NCI-H1105 treated with DMSO at 0.1 percent for 48 hours (cell line): ENCODE measurements at regions not wholly inside any gene's neighbourhood (a gene's known extent, or its start where the extent isn't known, plus 50 kb on each side); places are given as distances from the start of the nearest gene placed in this dataset.
"Not testable (repeated sequence)": the region's sequence is repeated elsewhere in the genome, so short reads cannot be mapped to it uniquely, and the experiment has no call there.

ENCODE experiments used
- DNase-seq: peaks from one replicate; lab custom pipeline; 2025; lab: John Stamatoyannopoulos, UW

DNA sequence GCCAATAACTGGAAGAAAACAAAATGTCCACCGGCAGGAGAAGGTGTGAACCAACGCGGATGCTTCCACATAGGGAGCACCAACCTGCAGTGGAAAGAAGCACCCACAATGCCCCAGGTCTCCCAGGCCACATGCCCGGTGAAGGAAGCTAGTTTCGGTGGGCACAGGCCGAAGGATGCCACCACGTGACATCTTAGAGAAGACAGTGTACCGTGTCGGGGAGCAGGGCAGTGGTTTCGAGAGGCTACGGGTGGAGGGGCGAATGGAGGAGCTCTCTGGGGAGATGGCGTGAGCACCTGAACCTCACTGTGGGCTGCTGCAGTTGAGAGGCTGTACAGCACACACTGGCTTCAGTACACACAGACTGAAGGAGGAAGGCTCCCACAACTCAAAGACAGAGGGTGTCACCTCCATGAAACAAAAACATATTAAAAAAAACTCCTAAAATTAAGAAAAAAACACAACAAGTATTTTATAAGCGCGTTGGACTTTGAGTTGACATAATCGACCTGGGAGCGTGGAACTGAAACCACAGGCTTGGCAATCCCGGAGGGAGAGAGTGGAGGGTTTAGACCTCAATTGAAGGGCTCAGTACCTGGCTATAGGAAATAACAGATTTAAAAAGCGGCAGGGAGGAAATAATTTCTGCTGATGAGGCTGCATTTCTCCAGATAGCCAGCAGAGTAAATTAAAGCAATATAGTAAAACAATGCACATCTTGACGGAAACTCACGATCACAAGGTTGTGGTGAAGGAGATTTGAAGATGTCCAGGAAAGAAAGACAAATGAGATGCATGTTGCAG, 160.1 kb downstream of the RTP5 start:
- DNase-seq: no peak

DNA sequence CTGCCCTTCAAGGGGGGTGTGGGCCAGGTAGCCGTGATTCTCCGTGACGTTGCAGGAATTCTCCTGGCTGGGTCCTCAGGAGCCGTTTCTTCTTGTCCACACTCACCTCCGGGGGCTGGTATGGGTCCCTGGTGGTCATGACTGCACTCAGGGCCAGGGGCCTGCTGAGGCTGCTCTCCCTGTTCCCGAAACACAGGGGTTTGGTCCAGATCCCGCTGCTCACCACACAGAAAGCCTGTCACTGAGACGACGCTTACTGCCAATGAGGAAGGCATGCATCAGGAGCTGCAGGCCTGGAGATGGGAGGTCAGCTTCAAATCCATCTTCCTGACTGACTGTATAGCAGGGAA, 160.7 kb downstream of the RTP5 start:
- DNase-seq: no peak

DNA sequence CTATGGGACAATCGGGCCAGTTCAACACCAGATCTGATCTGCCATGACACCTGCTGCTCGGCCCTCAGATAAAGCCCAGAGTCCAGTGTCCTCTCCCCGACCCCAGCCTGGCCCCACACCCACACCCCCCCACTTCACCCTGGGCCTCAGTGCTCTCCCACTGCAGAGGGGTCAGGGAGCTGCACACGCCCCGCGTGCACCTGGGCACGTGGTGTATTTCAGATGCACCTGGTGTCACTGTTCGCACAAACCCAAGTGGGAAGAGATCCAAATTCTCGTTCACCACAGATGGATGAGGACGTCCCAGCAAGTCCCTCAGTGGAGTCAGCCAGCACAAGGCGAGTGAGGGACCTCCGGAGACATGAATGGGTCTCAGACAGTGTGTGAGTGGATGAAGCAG, 161.3 kb downstream of the RTP5 start:
- DNase-seq: no peak

DNA sequence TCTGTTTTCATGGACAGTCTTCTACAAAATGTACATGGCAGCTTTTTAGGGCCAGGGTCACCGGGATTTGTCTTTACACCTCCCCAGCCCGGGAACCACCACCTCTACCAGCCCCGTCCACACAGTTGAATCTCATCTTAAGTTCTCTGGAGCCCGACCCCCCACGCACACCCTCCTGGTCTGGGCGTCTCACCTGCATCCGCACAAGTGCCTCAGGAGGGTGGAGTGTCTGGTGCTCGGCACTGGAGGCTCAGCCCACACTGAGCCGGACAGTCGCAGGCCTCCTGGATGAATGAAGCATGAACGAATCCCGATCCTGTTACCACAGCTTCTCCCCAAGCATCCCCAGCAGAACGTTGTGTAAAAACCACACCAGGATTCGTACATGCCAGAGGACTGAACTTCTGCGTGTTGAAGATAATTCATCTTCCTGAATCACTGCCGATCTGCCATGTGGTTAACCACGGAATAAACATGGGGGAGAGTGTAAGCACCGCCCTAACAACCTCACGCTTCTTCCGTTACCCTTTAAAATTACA, 162.0 kb downstream of the RTP5 start:
- no peak for DNase-seq

DNA sequence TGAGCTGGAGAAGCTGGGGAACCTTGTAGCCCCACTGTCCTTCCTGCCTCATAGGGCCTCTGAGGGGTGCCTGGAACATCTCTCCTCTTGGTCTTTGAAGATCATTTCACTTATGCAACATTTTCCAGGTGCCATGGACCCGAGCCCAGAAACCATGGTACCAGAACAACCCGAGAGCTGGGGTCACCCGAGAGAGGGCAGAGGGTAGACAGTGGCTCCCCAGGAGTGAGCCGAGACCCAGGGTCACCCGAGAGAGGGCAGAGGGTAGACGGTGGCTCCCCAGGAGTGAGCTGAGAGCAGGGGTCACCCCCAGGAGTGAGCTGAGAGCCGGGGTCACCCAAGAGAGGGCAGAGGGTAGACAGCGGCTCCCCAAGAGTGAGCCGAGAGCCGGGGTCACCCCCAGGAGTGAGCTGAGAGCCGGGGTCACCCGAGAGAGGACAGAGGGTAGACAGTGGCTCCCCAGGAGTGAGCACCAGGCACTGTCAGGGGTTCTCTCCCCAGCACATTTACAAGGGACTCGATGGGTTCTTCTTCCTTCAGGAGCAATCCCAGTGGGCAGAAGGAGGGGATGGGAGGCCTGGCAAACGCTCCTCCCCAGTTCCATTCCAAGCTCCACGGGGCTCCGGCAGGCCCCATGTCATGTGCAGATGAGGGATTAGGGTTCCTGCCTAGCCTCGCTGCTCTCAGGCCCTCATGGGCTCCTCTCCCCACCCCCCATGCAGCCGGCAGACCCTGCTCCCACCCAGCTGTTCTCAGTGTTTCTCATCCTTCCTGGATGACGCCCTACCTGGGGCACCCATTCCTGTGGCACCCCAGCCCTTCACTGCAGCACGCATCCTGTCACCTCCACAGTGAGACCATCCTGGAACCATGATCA, 163.5 kb downstream of the RTP5 start:
- DNase-seq: no peak

DNA sequence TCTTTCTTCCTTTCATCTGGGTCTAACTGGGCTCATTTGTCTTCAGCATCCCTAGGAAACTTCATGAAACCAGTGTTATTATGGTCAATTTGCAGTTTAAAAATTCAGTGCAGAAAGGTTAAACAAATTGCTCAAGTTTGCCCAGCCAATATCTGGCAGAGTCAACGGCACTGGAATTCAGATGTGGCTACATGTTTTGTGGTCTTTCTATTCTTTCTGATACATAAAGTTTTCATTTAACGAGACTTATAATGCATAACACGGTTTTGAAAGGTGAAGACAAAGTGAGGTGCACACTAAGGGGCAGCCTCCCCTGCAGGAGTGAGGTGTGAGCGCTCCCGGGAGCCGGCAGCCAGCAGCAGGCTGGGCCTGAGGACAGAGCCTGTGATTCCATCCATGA, 164.6 kb downstream of the RTP5 start:
- no peak for DNase-seq

DNA sequence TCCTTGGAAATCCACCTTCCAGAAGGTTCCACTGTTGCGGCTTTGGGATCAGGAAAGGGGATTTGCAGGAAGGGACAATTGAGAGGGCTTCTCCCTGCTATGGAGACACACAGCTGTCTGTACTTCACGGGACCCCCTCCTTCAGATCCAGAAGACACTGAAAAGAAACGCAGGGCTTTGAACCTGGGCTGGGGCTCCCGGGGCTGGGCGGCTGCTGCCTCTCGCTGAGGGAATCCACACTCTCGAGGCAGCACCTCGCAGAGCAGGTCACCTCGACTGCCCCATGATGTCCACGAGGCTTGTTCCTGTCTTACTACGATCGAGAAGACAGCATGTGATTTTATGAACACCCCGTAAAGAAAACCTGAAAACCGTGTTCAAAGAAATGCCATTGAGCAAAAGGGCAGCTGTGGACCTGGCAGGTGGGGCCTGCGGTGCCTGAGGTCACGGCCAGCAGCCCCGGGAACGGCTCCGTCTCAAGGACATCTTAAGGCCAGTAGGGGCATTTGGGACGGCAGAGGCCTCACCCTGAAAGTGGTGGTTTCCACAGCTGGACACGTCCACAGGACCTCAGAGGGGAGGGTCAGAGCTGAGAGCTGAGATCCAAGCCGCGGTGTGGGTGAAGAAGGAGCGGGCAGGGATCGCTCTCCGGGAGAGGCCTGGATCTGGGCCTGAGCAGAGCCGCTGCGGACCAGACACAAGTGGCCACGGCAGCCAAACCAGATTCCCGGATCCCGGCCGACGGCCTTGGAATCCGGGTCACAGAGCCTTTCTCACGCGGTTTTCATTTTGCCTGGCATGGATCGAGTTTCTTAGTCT, 165.7 kb downstream of the RTP5 start:
- no peak for DNase-seq

DNA sequence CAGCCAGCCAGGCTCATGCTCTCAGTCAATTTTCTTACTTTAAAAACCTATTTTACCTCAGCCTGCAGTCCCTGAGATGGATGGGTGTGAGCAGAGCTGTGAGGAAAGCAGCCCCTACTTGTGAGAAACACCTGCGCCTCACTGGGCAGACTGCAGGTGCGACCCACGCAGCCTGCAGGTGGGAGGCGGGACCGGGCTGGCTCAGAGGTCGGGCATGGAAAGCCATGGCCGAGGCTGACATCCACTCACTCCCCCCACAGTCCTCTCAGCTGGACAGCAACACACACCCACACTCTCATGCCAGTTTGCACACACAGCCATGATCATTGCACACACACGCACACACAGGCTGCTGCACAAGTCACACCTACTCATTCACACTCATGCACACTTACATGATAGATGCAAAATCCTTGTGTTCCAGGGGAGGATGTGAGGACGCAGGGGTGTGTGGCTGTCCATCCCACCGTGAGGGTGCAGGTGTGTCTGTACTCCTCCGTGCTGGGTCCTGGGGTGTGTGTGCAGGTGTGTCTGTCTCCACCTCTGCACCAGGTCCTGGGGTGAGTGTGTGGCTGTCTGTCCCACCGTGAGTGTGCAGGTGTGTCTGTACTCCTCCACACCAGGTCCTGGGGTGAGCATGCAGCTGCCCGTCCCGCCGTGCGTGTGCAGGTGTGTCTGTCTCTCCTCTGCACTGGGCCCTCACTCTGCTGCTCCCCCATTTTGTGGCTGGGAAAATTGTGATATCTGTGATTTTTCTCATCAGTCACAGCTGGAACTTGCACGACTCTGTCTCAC, 166.5 kb downstream of the RTP5 start:
- no peak for DNase-seq

DNA sequence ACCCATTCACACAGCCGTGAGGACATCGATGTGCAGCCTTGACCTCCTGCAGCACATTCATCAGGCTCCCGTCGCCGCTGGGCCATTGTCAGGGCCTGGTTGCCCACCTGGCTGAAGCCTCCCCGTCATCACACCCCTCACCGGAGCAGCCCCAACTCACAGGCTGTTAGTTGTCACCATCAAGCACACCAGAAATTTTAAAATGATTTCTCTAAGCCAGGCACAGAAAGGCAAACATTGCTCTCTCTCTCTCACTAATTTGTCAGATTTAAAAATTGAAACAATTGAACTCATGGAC, 167.1 kb downstream of the RTP5 start:
- DNase-seq: no peak

DNA sequence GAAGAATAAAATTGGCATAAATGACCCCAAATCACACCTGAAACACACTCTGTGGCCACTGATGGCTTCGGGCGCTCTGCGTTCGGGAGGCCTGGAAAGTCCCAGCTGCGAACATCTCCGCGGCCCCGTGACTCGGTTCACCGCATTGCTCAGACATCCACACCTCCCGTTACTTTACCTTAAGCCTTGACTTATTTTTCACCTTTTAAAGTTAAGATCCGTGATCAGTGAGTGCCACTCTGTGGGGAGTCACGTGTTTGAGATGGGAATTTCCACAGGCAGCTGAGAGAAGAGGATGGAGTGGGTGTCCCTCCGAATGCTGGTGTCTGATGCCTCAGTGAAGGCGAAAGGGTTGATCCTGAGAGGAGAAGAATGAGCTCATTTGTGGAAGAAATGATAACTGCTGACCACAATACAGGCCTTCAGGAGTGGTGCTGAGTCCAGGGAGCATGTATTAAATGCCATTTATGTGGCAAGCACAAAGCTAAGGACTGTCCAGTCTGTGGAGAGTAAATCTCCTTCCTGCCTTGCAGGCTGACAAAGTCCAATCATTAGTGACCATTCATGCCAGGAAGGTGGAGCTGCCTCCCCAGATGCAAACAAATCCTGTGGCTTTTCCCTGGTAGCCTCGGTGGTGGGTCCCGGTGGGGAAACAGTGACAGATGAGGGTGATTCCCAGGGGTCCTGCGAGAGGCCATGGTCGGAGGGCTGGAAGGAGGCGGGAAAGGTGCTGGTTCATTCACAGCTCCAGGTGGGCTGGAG, 168.8 kb downstream of the RTP5 start:
- no peak for DNase-seq

DNA sequence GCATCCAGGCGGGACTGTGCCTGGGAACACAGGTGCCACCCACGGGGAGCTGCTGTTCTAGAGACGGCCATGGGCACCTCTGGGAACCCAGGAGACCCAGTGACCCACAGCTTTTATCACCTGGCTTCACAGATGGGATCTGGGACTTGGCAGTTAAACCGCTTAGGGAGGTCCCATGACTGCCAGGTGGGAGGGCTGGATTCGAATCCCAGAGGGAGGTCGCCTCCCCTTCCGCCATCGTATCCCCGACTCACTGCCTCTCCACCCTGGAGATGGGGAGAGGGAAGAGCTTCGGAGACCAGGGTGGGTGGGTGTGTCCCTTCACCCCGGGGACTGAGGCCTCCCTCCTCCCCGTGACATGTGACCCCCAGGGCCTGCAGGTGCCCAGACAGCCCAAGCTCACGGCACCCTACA, 169.4 kb downstream of the RTP5 start:
- DNase-seq: no peak

DNA sequence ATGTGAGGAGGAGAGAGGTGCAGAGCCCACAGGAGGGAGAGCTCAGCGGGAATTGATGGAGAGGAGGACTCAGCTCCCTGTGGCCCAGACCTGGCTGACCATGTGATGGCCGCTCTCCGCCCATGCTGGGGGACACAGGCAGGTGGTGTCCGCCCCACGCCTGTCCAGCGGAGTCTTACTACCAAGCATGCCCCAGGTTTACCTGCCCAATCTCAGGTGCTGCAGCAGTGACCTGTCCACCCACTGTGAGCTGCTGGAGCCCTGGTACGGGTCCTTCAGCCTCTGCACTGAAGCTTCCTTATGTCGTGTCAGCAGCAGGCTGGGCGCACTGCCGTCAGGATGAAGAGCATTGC, 170.8 kb downstream of the RTP5 start:
- no peak for DNase-seq

DNA sequence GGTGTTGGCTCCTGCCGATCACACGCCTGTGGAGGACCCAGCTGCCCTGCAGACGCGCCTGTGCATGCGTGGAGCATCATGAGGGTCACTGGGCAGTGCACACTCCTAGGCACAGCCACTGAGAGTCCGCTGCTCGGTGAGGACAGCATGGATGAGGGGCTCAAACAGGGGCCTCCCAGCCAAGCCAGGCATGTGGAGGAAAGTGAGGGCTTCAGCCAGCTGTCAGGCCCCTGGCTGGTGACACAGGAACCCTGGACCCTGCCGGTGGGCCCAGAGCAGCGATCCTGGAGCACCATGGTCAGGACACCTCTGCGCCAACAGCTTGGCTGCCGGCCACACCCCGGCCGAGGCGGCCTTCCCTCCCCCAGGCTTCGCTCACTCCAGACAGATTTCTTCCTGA, 171.2 kb downstream of the RTP5 start:
- no peak for DNase-seq

DNA sequence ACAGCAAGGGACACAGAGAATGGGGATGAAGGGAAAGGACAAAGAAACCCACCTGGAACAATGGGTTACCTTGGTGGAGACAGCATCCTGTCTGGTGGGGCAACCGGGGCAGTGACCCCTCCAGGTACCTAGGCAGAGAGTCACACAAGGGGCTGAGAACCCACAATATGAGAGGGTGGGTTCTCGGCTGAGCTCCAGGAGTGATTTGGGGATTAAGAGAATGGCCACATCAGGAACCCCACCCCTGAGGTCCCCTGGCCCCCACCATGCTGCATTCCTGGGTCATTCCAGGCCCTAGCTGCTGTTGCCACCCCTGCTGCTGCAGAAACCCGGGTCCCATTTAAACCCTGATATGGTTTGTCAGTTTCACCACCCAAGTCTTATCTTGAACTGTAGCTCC, 172.3 kb downstream of the RTP5 start:
- DNase-seq: no peak

DNA sequence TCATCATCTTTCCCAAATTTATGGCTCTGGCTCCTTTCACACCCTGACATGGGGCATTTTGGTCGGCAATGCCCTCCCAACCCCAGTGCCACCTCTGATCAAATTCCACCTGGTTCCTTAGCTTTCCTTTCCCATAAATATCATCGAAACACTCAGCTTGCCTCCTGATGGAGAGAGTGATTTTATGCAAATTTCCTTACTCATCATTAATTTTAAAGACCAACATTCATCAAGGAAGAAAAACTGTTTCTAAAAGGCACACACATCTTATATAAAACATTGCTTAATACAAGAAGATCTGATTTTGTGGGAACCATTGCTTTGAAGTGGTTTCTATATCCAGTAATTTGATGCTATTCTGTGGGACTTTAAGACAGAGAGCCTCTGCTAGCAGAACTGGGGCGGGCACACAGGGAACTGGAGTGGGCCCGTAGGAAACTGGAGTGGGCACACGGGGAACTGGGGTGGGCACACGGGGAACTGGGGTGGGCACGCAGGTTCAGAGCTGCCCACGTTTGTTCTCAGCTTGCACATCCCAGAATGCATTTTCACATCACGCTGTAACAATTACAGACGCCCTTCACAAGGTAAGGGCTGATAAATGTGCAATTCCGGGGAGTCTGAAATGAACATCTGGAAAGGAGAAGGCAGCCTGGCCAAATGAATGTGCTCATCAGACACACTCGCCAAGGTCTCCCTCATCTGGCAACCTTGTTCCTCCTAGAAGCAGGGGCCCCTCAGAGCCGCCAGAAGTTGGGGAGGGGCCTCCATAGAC, 174.2 kb downstream of the RTP5 start:
- DNase-seq: no peak

DNA sequence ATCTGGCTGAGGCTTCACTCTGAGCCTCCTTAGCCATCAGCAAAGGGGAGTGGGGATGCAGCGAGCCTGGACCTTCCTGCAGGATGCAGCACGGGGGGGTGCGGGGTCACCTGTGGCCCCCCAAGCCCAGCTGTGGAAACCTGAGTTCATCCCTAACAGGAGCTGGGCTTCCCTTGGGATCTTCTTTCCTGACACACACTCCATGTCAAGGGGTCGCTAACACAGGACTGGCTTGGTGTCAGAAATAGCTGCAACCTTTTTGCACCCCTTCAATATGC, 174.7 kb downstream of the RTP5 start:
- DNase-seq: no peak

DNA sequence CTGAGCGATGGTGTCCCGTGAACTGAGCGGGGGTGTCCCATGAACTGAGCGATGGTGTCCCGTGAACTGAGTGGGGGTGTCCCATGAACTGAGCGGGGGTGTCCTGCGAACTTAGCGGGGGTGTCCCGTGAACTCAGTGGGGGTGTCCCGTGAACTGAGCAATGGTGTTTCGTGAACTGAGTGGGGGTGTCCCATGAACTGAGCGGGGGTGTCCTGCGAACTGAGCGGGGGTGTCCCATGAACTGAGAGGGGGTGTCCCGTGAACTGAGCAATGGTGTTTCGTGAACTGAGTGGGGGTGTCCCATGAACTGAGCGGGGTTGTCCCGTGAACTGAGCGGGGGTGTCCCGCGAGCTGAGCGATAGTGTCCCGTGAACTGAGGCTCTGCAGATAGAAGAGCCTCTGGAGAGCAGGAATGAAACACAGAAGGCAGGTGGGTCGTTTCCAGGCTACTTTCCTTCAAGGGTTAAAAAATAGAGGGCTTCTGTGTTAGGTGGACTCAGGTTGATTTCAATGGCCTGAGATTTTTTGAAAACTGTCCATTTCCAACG, 176.1 kb downstream of the RTP5 start:
- DNase-seq: not testable (repeated sequence)

DNA sequence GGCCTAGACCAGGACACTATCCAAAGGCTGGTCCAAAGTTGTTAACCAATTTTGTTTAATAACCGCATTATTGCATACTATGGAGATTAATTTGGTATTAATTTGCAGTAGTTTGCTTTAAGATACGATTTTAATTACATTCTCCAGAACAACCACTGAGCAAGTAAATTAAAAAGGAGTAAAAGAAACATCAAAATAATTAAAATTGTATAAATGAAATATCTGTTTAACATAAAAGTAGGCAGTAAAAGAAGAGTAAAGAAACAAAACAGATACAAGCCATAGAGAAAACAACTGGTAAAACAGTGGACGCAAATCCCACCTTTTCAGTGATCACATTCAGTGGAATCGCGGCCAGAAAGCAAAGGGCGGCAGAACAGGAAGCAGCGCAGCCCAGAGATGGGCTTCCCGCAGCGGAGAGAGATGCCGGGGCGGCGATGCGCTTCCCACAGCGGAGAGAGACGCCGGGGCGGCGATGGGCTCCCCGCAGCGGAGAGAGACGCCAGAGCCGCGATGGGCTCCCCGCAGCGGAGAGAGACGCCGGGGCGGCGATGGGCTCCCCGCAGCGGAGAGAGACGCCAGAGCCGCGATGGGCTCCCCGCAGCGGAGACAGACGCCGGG, 176.8 kb downstream of the RTP5 start:
- no peak for DNase-seq

DNA sequence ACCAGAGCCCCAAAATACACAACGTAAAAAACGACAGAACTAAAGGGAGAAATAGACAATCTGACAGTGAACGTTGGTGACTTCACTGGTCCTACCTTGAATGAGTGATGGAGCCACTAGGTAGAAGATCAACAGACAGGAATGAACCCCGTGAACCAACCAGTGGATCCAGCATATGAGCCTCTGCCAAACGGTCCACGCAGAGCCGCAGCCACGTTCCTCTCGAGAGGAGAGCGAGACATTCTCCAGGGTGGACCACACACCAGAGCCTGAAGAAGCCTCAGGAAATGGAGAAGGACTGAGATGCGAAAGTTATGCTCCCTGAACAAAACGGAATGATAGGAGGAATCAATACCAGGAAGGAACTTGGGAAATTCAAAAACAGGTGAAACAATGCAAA, 178.4 kb downstream of the RTP5 start:
- no peak for DNase-seq

DNA sequence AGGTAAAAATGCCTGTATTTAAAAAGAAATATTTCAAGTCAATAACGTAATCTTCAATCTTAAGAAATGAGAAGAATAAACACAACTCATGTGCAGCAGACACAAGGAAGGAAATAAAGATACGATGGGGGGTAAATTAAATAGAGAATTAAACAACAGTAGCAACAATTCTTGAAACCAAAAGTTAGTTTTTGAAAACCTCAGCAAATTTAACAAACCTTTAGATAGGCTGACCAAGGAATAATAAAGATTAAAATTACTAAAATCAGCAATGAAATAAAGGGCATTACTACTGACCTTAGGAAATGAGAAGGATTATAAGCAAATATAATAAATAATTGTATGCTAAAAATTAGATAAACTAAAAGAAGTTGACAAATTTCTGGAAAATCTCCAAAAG, 178.9 kb downstream of the RTP5 start:
- no peak for DNase-seq
